ENCODE measurements at regions not wholly inside any gene's neighbourhood (a gene's known extent, or its start where the extent isn't known, plus 50 kb on each side); places are given as distances from the start of the nearest gene placed in this dataset.

DNA sequence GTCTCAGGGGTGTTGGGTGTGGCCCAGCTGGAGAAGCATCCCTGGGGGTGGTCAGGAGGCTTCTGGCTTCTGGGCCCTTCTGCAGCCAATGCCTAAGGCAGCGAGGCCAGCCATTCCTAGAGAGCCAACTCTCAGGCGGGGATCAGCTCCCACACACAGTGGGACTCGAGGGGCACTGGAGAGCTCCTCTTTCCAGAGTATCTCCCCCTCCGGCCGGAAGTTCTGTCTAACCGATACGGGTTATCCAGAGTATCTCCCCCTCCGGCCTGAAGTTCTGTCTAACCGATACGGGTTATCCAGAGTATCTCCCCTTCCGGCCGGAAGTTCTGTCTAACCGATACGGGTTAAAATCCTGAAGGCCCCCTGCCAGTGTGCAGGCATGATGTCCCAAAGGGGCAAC is 71.2 kb upstream of the B3GAT1 start:
- no peak for DNase-seq

DNA sequence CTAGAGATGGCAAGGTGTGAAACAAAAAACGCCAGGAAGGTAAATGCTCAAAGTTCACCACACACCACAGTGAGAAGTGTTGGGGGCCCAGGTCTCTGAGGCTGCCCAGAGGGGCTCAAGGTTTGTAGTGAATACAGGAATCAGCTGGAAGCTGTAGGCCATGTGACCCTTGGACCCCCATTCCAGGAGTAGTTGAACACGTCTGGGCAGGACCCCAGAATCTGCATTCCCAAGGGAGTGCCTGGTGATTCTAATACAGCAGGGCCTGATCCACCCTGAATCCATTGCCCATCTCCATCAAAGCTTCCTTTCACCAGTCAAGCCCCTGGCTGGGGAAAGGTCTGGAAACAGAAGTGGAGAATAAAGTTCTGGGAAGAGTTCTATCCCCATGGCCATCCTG is 70.8 kb upstream of the B3GAT1 start:
- DNase-seq, result no peak

DNA sequence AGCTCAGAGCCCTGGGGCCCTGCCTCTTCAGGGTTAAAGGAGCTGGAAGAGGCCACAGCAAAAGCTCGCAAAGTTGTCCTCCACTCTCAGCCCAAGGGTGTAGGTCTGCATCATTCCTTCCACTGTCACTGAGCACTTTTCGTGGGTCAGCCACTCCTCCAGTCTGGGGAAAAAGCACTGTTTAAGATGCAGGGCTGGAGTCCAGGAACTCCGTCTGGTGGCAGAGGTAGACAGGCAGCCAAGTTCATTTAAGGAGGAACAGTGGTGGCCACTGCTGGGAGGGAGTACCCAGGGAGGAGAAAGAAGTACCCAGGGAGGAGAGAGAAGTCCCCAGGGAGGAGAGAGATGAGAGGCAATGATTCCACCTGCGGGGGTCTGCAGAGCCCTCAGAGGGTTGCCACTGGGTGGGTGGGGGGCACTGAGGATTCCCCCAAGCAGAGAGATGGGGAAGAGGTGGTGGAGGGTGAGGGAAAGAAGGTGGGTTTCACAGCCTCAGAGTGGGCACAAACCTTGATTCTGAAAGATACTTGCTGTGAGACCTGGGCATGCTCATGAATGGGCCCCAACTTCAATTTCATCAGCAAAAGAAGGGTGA is 70.0 kb upstream of the B3GAT1 start:
- no peak for DNase-seq

DNA sequence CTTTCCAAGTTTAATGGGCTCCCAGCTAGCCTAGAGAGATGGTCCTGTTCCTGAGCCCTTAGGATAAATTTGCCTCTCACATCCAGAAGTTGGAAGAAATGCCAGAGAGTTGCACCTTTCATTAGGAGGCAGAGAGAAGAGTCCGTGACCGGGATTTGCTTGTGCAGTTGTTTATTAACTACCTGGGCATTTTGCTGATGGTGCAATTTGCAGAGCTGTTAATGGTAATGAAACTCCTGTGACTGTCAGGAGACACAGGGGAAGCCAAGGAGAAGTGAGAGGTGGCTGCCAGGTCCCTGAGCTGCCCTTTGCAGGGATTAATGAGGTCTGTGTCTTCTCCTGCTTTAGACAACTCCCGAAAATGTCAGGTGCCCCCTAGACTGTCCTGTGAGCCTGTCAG is 69.1 kb upstream of the B3GAT1 start:
- DNase-seq, result no peak

DNA sequence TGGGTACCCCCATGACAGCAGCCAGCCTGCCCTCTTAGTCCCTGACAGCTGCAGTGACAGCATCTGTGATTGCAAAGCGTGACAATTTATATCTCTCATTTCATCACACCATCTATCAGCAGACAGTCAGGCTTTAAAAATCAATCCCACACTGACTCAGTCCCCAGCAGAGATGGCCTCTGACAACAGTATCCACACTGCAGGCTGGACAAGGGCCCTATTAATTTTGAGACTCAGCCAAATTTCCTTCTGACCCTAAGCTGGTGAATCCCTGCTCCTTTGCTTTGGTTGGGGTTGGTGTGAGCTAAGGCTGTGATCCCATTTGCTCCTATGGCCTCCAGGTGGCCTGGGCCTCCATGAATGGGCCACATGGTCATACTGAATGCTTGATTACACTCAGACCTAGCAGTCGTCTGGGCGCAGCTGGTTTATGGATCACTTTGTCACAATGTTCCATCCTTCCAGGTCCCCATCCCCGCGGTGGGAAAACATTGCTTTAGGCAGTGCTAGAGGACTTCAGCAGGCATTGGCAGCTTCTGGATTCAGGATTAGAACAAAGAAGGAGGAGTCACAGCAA is 68.2 kb upstream of the B3GAT1 start:
- no peak for DNase-seq

DNA sequence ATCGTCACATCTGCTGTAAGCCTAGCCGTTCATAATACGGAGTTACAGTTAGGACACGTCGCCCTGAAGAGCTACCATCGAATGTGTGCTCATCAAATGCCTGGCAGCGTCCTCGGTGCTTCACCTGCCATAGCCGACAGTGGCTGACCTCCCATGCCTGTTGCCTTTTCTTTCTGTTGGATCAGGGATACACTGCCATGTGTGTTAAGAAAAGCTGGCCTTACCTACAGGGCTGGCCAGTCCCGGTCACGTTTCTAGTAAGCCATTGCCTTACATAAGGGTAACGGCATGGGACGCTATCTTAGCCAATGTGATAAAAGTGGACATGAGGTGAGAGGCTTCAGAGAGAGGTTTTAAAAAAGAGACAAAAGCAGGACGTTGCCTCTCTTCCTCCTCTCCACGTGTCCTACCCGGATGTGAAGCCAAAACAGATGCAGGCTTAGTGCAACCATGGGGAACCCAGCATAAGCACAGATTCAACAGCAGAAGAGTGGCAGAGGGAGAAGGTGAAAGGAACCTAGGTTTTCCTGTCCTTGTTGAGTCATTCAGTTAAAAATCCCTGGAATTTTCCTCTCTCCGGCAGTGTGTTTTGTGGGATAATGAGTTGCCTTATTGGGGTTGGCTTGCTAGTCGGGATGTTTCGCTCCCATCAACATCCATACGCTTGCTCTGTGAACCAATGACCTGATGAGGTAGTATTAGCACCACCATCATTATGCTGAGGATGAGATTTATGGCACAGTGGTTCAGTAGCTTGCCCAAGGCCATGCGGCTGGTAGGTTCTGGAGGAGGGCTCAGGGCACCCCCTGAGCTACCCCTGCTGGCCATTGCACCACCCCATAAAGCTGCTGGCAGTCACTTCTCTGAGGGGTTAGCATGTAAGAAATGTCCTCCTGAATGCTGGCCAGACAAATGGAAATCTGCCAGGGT is 67.4 kb upstream of the B3GAT1 start:
- no peak for DNase-seq

DNA sequence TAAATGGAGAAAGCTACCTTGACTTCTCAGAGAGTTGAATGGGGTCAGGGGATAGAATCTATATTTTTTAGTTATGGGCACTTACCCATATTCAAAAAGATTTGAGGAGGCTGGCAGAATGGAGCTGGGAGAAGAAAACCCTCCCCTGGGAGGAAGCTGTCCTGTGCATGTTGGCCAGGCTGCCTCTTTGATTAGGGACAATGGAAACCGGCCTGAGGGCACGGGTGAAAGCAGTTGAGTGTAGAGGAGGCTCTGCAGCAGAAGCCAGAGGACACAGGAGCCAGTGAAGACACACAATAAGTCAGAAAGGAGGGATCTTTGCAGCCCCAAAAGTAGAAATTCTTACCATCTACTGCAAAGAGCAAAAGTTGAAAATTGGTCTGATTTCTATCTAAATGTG is 66.6 kb upstream of the B3GAT1 start:
- DNase-seq, result no peak

DNA sequence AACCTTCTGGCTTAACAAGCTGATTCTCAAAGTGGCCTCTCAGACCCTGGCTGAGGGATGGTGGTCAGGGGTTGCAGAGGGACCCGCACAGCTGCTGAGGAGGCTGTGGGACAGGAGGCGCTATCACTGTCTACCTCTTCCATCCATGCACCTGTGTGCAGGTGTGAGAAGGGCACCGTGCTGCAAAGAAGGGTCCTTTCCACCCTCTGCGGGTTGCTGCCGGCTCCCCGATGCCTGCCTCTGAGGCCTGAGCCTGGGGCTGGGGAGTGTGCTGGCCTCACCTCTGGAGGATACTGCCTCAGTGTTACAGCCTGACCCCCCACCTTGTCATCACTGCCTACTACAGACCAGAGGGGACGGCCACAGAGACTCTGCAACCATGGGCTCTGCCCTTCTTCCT is 66.1 kb upstream of the B3GAT1 start:
- no peak for DNase-seq

DNA sequence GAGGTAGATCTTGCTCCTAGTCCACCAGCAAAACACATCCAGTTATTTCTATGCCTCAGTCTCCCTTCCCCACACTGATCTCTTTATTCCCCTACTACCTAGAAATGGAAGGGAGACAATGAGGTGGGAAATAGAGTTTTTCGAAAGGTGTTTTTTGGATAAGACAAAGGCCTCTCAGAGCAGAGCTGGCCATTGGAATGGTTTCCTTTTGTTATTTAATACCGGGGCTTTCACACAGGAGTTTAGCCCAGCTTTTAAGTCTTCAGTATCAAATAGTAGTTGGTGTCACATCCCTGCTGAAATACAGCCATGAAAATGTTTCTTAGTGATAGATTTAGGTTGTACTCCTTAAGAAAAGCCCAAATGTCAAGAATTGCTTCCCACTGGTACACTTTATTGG is 65.4 kb upstream of the B3GAT1 start:
- no peak for DNase-seq

DNA sequence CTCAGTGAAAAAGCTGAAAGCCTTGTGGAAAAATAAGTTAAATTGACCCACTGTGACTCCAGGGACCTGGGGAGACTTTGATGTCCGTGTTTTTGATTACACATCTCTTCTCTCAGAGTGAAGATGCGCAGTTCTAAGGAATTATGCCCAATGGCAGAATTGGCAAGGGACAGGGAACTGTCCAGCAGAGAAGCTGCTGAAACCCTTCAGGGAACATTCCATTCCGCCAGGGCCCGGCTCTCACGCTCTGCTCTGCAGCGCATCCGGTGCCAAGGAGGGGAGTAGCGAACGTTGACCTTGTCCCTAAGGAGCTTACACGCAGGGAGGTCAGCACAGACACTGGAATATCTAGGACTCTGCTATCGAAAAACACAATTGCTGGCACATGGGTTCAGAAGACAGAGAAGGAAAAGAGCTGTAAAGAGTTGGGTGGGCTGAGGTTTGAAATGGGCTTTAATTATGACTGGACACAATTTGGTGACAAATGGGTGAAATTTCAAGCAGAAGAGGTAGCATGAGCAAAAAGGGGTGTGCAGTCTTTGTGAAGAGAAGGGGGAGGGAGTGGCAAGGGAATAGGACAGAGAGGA is 64.5 kb upstream of the B3GAT1 start:
- DNase-seq, result no peak

DNA sequence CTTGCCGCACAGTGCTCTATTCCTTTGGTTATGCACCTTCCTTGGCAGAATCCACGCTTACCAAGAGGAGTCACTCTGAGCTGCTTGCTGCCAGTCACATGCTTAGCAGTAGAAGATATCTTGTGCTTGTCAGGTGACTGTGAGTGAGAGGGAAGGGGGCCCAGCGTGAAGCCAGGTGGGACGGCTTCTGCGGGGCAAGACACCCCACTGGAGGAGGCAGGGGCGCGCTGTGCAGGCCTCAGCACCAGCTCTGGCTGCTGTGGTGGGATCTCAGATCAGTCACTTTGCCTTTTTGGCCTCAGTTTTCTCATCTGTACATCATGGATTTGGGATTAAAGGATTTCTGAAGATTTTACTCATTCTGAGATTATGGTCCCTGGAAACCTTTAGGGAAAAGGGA is 63.9 kb upstream of the B3GAT1 start:
- DNase-seq, result no peak

DNA sequence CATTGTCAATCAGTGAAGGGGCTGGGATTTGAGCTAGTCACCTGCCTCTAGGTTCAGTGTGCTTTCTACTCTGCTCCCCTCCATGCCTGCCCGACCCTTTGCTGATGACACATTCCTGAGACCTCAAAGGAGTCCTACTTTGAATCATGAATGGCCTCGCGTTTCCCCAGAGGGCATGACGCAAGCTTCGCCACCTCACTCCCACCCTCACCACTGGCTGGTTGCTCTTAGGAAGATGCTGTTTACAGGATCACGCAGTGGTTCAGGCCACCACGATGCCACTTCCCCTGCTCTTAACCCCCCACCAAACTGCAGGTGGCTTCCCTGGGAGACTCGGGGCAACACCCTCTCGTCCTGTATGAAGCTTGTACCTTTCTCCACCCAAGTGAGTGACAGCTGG is 62.9 kb upstream of the B3GAT1 start:
- DNase-seq, result no peak

DNA sequence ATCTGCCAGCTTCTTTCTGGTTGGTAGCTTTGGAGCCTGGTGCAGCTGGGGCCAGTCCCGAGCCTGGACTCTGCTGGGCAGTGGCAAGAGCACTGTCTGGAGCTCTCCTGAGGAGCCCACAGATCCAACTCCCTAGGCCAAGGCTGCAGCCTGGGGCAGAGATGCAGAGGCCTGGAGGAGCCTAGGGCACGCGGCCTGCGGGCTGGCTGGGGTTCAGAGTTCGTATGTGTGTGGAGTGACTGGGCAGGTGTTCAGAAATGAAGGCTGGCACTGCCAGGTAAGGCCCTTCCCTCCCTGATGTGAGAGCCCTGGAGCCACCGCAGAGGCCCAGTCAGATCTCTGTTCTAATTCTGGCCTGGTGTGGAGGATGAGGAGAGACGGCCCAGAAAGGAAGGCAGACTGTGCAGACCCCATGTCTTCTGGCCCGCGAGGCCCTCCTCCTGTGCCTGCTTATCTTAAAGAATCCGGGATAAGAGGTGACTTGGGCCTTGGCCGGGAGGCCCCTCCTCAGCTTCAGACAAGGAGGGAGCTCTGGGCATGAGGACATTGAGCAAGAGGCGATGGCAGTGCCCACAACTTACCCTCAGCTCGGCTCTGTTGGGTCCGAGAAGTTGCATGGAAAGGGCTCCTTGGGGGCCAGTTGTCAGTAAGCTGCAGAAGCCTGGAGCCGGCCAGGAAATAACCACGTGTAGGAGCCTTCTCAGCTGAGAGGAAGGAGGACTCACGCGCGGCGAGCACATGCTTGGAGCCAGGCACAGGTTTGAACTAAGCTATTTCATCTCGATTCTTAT is 62.2 kb upstream of the B3GAT1 start:
- no peak for DNase-seq

DNA sequence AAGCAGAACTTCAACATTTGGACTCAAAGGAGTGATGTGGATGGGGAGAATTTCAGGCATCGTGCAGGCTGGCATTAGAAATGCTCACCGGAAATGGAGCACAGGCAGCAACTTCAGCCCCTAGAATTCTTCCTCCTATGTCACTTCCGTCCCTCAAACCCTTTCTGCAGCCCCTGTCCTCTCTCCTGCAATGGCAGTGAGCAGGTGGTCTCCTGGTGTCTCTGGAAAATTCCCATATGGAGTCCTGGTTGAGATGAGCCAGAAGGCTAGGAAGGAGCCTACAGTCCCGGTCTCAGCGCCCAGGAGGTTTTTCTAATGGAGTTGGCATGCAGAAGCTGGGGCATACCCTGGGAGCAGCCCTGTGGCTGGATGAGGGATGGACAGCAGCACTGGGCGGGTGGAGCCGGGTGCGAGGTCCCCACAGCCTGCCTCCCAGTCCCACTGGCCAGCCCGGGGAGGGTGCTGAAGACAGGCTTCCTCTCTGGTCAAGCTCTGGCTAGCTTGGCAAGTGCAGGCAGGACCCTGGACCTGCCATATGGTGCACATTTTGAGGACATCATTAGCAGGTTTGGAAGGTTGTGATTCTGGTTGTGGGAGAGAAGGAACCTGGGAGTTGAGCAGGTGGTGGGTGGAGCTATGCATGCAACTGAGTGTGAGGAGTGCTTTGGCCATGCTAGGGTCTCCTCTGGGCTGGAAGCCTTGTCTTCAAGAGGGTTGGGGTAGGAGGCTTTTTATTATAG is 59.8 kb upstream of the B3GAT1 start:
- DNase-seq, result no peak

DNA sequence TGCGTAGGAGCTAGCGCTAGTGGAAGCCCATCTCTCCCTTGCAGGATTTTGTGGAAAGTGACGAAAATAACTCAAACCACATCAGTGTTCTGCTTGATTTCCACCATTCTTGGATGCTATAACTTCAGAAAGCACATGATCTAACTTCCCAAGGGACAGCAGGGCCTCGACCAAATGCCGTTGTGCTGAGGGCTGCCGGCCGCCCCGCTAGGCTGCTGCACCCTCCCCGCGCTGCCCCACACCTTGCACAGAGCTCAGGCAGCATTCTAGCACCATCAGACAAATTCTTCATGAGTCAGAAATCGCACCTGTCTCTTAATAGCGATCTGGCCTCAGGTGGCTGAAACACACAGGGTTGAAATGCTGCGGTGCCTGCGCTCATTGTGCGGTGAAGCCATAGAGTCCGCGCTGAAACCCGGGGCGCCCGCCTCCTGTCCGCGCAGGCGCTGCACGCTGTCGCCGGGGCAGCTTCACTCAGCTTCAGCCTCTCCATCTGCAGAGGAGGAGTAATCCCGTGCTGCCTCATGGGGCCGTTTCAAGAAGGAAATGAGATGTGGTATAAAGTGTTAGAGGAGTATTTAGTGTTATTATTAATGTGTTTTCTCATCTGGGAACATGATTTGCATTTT is 59.2 kb upstream of the B3GAT1 start:
- DNase-seq, result no peak

DNA sequence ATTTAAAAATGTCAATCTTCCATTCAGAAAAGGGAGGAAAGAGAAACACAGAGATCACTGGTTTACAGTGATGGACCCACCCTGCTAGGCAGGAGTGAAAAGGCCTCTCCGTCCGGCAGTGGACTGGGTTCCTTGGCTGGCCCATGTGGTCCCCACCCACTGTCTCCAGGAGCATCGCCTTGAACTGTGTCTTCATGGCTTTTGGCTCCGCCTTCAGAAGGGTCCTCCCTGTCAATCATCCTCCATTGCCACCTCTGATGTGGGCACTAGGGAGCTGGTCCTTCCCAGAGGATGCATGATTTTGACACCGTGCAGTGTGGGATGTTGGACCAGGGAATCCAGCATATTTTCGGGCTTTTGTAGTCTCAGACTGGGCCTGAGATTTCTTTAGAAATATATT is 58.2 kb upstream of the B3GAT1 start:
- no peak for DNase-seq

DNA sequence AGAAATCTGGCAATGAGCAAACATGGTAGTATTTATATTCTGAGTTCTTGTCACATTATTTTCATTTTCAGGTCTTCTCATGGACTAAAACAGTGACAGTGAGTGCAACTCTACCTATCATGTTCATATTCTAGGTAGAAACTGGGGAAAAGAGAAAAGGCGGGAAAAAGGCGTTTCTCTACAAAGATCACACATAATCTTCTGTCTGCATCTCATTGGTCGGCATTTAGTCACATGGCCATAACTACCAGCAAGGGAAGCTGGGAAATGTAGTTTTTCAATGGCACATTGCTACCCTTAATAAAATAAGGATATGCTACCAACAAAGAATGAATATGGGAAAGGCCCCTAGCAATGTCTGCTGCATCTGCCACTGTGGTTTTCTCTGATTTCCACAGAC is 57.6 kb upstream of the B3GAT1 start:
- no peak for DNase-seq

DNA sequence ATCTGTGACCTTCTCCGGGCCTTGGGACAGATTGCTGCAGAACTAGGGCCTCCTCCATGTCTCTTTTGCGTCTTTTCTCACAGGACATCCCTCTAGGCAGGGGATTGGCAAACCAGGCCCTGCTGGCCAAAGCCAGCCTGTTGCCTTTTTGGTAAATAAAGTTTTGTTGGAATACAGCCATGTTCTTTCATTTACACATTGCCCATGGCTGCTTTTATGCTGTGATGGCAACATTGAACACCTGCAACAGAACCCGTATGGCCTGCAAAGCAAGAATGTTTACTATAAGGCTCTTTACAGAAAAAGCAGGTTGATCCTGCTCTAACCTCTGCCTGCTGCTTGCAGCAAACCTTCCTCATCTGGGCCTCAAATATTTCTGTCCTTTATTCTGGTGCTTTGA is 56.8 kb upstream of the B3GAT1 start:
- no peak for DNase-seq

DNA sequence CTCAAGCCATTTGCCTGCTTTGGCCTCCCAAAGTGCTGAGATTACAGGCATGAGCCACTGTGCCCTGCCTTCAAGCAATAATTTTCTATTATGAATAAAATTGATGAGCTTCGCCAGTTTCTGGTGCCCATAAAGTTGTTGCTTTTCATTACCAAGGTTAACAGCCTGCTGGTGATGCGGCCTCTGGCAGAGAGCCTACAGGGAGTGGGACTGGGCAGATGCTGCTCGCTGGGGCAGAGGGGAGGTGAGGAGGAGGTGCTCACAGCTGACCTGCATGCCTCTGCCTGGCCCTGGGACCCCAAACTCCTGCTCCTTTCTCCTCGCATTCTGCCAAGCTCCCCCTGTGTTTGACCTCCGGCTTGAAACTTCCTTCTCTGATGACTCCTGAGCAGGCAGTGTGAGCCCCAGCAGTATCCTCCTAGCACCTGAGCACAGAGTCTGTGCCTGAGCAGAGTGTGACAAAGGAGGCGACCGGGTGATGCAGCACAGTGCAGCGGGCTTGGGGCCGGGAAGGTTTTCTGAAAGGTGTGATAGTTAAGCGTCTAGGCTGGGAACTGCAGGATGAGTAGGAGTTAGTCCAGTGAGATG is 56.1 kb upstream of the B3GAT1 start:
- no peak for DNase-seq

DNA sequence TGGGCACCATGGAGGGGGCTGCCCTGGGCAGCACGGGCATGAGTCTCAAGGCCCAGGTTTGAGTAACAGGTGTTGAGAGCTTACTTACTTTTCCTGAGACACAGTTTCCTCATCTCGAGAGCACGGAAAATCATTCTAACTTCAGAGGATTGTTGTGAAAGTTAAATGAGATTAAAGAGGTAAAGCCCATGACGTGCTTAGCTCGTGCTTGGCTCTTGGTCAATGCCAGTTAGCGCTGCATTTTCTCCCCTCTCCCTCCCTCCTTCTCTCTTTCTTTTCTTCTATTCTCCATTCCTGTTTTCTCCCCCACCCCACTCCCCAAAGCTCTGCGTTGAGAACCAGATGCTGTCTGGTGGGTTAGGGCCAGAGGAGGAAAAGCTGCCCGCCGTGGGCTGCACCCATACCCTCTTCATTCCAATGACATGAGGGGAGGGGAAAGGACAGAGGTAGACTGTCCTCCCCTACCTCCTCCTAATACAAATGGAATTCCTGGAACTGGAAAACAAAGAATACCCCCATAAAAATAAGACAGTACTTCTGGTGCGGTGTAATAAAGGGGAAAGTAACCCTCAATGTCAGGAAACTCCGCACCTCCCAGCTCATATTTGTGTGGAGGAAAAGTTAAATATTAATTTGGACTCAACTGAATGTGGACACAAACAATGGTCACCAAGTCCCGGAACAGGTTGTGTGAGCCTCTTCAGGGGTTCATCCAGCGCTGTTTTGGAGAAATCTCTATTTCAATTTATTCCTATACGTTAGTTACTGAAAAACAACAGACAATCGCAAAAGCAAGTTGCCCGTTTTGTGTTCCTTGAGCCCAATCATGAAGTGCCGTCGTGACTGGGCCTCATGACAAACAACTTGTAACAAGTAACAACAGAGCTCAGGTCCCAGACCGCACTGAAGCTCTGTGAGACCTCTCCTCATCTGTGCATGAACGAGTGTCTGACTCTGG is 54.8 kb upstream of the B3GAT1 start:
- DNase-seq, result no peak
